CD14-positive monocyte (primary cell): ENCODE measurements at regions not wholly inside any gene's neighbourhood (a gene's known extent, or its start where the extent isn't known, plus 50 kb on each side); places are given as distances from the start of the nearest gene placed in this dataset.
"Not testable (repeated sequence)": the region's sequence is repeated elsewhere in the genome, so short reads cannot be mapped to it uniquely, and the experiment has no call there.

Source experiments
- DNase-seq, 3 donors: peaks; one replicate each; pipeline ENCODE4 v3.0.0-alpha.2; 2011 to 2022
- H2AFZ ChIP-seq: 2 replicates; pipeline ENCODE4 v1.6.0; 2012; ENCODE audit warnings: mild to moderate bottlenecking, low read depth, low read length, inconsistent platforms; ENCODE audit not compliant: insufficient read depth, poor library complexity, severe bottlenecking
- H3K27ac ChIP-seq, 2 donors: 1 replicate in 1 of 2; 2 replicates in 1 of 2; pipeline ENCODE4 v1.5.1; 2012 to 2013; ENCODE audit warnings: low read length in 2 of 2, control low read depth in 1 of 2, inconsistent platforms in 1 of 2, low read depth in 1 of 2, mild to moderate bottlenecking in 1 of 2
- H3K27me3 ChIP-seq, 2 donors: one replicate each; pipeline versions ENCODE4 v1.6.0 to v1.6.1; 2011 to 2013; ENCODE audit warnings: low read length in 2 of 2; ENCODE audit not compliant: control insufficient read depth in 2 of 2, insufficient read depth in 2 of 2
- H3K36me3 ChIP-seq, 2 donors: replicated peaks in 1 of 2; 1 replicate in 1 of 2; 2 replicates in 1 of 2; pipeline versions ENCODE4 v1.5.1 to v1.6.1; 2012 to 2013; ENCODE audit warnings: low read length in 2 of 2, control low read depth in 1 of 2, inconsistent platforms in 1 of 2, mild to moderate bottlenecking in 1 of 2; ENCODE audit not compliant: insufficient read depth in 2 of 2, control insufficient read depth in 1 of 2
- H3K4me1 ChIP-seq, 2 donors: 1 replicate in 1 of 2; 2 replicates in 1 of 2; pipeline versions ENCODE4 v1.5.1 to v1.6.1; 2012 to 2013; ENCODE audit warnings: low read length in 2 of 2, control low read depth in 1 of 2, inconsistent platforms in 1 of 2, mild to moderate bottlenecking in 1 of 2, moderate library complexity in 1 of 2; ENCODE audit not compliant: insufficient read depth in 2 of 2, control insufficient read depth in 1 of 2
- H3K4me2 ChIP-seq: replicated peaks from 2 replicates; pipeline ENCODE3; 2012; ENCODE audit warnings: low read length, moderate library complexity, mild to moderate bottlenecking; ENCODE audit not compliant: poor library complexity, severe bottlenecking; ENCODE audit errors: extremely low read depth
- H3K4me3 ChIP-seq, 3 experiments: fragments of 200-600 bp in 1 of 3; sonication (generic) in 1 of 3; replicated peaks in 1 of 3; 1 replicate in 2 of 3; 2 replicates in 1 of 3; pipeline ENCODE4 v1.5.1; 2011 to 2013; ENCODE audit warnings: low read length in 3 of 3, mild to moderate bottlenecking in 3 of 3, control low read depth in 2 of 3, low read depth in 2 of 3, inconsistent platforms in 1 of 3, moderate library complexity in 1 of 3
- H3K79me2 ChIP-seq: 2 replicates; pipeline ENCODE4 v1.6.0; 2012; ENCODE audit warnings: mild to moderate bottlenecking, control low read depth, inconsistent platforms, low read length, moderate library complexity; ENCODE audit not compliant: insufficient read depth
- H3K9ac ChIP-seq: 2 replicates; pipeline ENCODE4 v1.6.0; 2017; ENCODE audit warnings: low read length, mild to moderate bottlenecking; ENCODE audit not compliant: insufficient read depth, poor library complexity, severe bottlenecking
- H3K9me3 ChIP-seq, 2 donors: replicated peaks in 1 of 2; 1 replicate in 1 of 2; 2 replicates in 1 of 2; pipeline versions ENCODE4 v1.5.1 to v1.6.1; 2012 to 2013; ENCODE audit warnings: low read length in 2 of 2, control low read depth in 1 of 2; ENCODE audit not compliant: control insufficient read depth in 1 of 2, insufficient read depth in 1 of 2
- H4K20me1 ChIP-seq: 2 replicates; pipeline ENCODE4 v1.6.0; 2012; ENCODE audit warnings: mild to moderate bottlenecking, low read length, control low read depth, moderate library complexity; ENCODE audit not compliant: insufficient read depth
- H3K27ac Mint-ChIP-seq, 7 donors: one replicate each; pipeline ENCODE4 v1.8.0; 2020; ENCODE audit warnings: mild to moderate bottlenecking in 7 of 7, mixed read lengths in 7 of 7, moderate library complexity in 6 of 7, inconsistent platforms in 2 of 7
- H3K27me3 Mint-ChIP-seq, 3 donors: one replicate each; pipeline ENCODE4 v1.8.0; 2021 to 2022; ENCODE audit warnings: low read depth in 3 of 3, mild to moderate bottlenecking in 3 of 3, mixed read lengths in 3 of 3, moderate library complexity in 3 of 3, inconsistent platforms in 1 of 3
- H3K36me3 Mint-ChIP-seq, 2 donors: one replicate each; pipeline ENCODE4 v1.8.0; 2020; ENCODE audit warnings: mixed read lengths in 2 of 2, inconsistent platforms in 1 of 2, mild to moderate bottlenecking in 1 of 2
- H3K4me1 Mint-ChIP-seq: one replicate; pipeline ENCODE4 v1.8.0; 2020; ENCODE audit warnings: mild to moderate bottlenecking, mixed read lengths
- H3K4me3 Mint-ChIP-seq, 2 donors: one replicate each; pipeline ENCODE4 v1.8.0; 2020; ENCODE audit warnings: mild to moderate bottlenecking in 2 of 2, mixed read lengths in 2 of 2, moderate library complexity in 1 of 2
- H3K9me3 Mint-ChIP-seq, 7 donors: one replicate each; pipeline ENCODE4 v1.8.0; 2020 to 2022; ENCODE audit warnings: mixed read lengths in 7 of 7, mild to moderate bottlenecking in 6 of 7, moderate library complexity in 6 of 7, inconsistent platforms in 2 of 7
- CTCF ChIP-seq: fragments of 200-600 bp; IDR thresholded peaks from one replicate; pipeline ENCODE4 v1.8.0; 2022; ENCODE audit warnings: antibody characterized with exemption, mild to moderate bottlenecking
- whole genome bisulfite sequencing: methylation state at CpG from one replicate; pipeline ENCODE4 v1.1.5; 2013; ENCODE audit warnings: missing lambda C conversion rate; ENCODE audit not compliant: insufficient coverage; 5-methylcytosine and 5-hydroxymethylcytosine counted together
- intact Hi-C, 2 donors: fragments of 100-400 bp; cut with micrococcal nuclease; formaldehyde crosslinking; loops; one replicate each; pipeline versions ENCODE4 v1.15.0 to v1.15.1; 2023

GRCh38 chr6:139698526-139699176 lies 324.2 kb upstream of the CITED2 start:
- no peaks in the 10 kb centered on the region for H3K36me3 ChIP-seq
- TF ChIP-seq CTCF, result no peak
- peak overlapping the region; percentile 16 for H3K9ac ChIP-seq
- H3K4me1 ChIP-seq, result peaks cover 39 to 53% of the 10 kb centered on the region in 2 donors
- peak; percentile 60 to 68 (median 62) for DNase-seq
- WGBS, result no CpG with 5 or more reads among the region's 3 CpGs
- Mint-ChIP-seq H3K9me3 (peaks cover 9 to 16% (median 11%) of the 10 kb centered on the region in 7 donors), H3K4me3 (peak overlapping the region; percentile 28 to 72), H3K27ac (peak overlapping the region; percentile 49 to 91 (median 80)), H3K27me3 (no peaks in the 10 kb centered on the region), H3K4me1 (peaks cover 49% of the 10 kb centered on the region), H3K36me3 (peaks cover 2 to 5% of the 10 kb centered on the region in 2 donors)
- H3K4me2 ChIP-seq, result peak overlapping the region; percentile 59
- H3K27me3 ChIP-seq, result no peaks in the 10 kb centered on the region
- H2AFZ ChIP-seq, result no peak overlapping the region
- H3K79me2 ChIP-seq, result peaks cover 10% of the 10 kb centered on the region
- H3K27ac ChIP-seq, result peak overlapping the region; percentile 64 to 81
- H3K4me3 ChIP-seq, result peak overlapping the region in 2 of 3 experiments; percentile 30 to 50
- peaks cover 5 to 10% of the 10 kb centered on the region in 2 donors for H3K9me3 ChIP-seq
- intact Hi-C loops, result loop anchor here in 1 of 2 donors (5.0 kb wide), 1 partner anchor 326 kb away; the partner anchor contains the start of gene CITED2
- H4K20me1 ChIP-seq, result no peaks in the 10 kb centered on the region

- not testable (repeated sequence) for H3K36me3 ChIP-seq, H4K20me1 ChIP-seq, H3K9me3 ChIP-seq, H3K79me2 ChIP-seq, H3K4me3 ChIP-seq, H3K27me3 Mint-ChIP-seq, H3K4me3 Mint-ChIP-seq, H3K9ac ChIP-seq, H3K4me2 ChIP-seq, H3K36me3 Mint-ChIP-seq, H2AFZ ChIP-seq, DNase-seq, H3K27me3 ChIP-seq
- WGBS, result 99% methylated on average over 17 of the region's 23 CpGs
- peaks cover 51% of the 10 kb centered on the region for H3K4me1 Mint-ChIP-seq
- H3K27ac ChIP-seq, result peak overlapping the region; percentile 48 to 81
- intact Hi-C loops, result loop anchor here in 1 of 2 donors (5.0 kb wide), 1 partner anchor 326 kb away; the partner anchor contains the start of gene CITED2
- peaks cover 9 to 16% (median 11%) of the 10 kb centered on the region in 7 donors for H3K9me3 Mint-ChIP-seq
- H3K27ac Mint-ChIP-seq, result peak overlapping the region in 5 of 7 donors; percentile 57 to 95 (median 85)
- peaks cover 35 to 50% of the 10 kb centered on the region in 2 donors for H3K4me1 ChIP-seq
Measured at GRCh38 chr6:139697856-139698255, 323.4 kb upstream of the CITED2 start.

- H3K4me1 Mint-ChIP-seq, result peaks cover 51% of the 10 kb centered on the region
- H3K4me1 ChIP-seq, result peaks cover 33 to 43% of the 10 kb centered on the region in 2 donors
- H3K9me3 ChIP-seq, H4K20me1 ChIP-seq, H3K27me3 Mint-ChIP-seq, H3K27me3 ChIP-seq, H3K79me2 ChIP-seq, H3K36me3 ChIP-seq, DNase-seq: not testable (repeated sequence)
- peak overlapping the region; percentile 68 for H3K4me2 ChIP-seq
- H3K36me3 Mint-ChIP-seq, result peaks cover 2 to 12% of the 10 kb centered on the region in 2 donors
- peak overlapping the region; percentile 52 for H3K9ac ChIP-seq
- peak overlapping the region; percentile 60 for H2AFZ ChIP-seq
- H3K27ac ChIP-seq, result peak overlapping the region; percentile 60 to 83
- peaks cover 6 to 13% (median 8%) of the 10 kb centered on the region in 7 donors for H3K9me3 Mint-ChIP-seq
- H3K27ac Mint-ChIP-seq, result peak overlapping the region; percentile 79 to 97 (median 94)
- peak overlapping the region; percentile 82 to 86 for H3K4me3 Mint-ChIP-seq
- WGBS, result 86% methylated on average over 15 of the region's 16 CpGs
- intact Hi-C loops, result loop anchor here in 1 of 2 donors (5.0 kb wide), 1 partner anchor 325 kb away; the partner anchor contains the start of gene CITED2
- peak overlapping the region; percentile 32 to 71 (median 38) for H3K4me3 ChIP-seq
Measured at GRCh38 chr6:139696991-139697390, 322.5 kb upstream of the CITED2 start.
